ENCODE measurements at regions not wholly inside any gene's neighbourhood (a gene's known extent, or its start where the extent isn't known, plus 50 kb on each side); places are given as distances from the start of the nearest gene placed in this dataset.

DNA sequence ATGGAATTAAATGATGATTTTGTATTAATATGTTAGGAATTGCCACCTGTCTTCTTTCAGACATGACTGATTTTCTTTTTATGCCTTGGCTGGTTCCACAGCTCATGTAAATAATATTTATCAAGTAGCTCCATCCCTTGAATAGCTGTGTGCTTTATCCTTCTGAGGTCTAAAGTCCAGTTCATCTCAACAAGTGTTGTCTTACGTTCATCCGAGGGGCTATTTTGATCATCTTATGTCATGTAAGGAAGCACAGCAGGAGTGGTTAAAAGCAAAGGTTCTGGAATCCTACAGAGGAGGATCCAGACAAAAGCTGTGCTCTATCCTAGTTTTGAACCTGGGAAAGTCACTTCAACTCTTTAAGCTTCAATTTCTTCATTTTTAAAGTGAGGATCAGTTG, 123.7 kb upstream of the ATP2B1 start:
- intact Hi-C loops (cut with DNase I) = no loop called here
- no peak for ATAC-seq
- TF ChIP-seq, protein P1, sequence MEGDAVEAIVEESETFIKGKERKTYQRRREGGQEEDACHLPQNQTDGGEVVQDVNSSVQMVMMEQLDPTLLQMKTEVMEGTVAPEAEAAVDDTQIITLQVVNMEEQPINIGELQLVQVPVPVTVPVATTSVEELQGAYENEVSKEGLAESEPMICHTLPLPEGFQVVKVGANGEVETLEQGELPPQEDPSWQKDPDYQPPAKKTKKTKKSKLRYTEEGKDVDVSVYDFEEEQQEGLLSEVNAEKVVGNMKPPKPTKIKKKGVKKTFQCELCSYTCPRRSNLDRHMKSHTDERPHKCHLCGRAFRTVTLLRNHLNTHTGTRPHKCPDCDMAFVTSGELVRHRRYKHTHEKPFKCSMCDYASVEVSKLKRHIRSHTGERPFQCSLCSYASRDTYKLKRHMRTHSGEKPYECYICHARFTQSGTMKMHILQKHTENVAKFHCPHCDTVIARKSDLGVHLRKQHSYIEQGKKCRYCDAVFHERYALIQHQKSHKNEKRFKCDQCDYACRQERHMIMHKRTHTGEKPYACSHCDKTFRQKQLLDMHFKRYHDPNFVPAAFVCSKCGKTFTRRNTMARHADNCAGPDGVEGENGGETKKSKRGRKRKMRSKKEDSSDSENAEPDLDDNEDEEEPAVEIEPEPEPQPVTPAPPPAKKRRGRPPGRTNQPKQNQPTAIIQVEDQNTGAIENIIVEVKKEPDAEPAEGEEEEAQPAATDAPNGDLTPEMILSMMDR (IDR thresholded peaks at IDR 0.05) = no peak
- no peak for TF ChIP-seq POLR2A (IDR thresholded peaks at IDR 0.05)
- Histone ChIP-seq H3K36me3 (replicated peaks in 1 of 2; ENCODE audit: insufficient read depth in 1 of 2, low read depth in 2 of 2) (no peaks in the 10 kb centered on the region), H3K9me3 (no peaks in the 10 kb centered on the region), H3K4me3 (no peak overlapping the region), H3K4me1 (no peaks in the 10 kb centered on the region), H3K27ac (no peak overlapping the region), H3K27me3 (no peaks in the 10 kb centered on the region)
- DNase-seq = no peak
- WGBS, 2 donors = 46 to 51% methylated on average over 2 of the region's 2 CpGs

DNA sequence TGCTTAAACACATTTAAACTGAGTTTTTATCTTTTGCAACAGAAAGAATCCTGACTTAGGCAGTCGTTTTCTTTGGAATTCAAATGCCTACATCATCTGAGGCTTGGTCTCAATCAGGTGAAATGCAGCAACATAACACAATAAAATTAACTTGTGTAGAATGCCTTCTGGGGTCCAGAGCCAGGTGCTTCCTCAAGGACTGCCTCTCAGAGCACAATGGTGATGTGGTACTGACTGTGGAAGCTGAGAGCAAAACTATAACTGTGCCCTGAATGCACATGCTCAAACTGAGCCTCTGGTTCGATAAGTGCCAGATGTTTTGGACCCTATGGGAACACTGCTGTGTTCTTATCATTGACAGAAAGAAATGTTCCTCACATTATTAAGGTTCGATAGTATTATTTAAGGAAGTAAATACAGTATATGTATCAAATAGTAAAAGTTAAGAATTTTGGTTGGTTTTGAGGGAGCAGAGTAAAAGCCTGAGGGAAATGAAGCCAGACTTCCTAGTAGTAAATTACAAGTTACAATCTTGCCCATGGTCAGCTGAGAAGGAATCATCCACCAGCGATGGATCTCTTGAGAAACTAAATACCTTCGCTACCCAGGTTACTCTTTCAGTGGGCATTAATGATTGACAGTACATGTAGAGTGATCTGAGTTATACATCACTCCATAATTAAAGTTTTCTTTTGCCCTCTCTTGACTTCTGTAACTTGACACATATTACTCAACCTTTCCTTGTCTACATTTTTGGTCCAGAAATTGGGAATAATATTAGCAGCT, 122.9 kb upstream of the ATP2B1 start:
- 51 to 57% methylated on average over 5 of the region's 5 CpGs for WGBS, 2 donors
- intact Hi-C loops (cut with DNase I) = no loop called here

DNA sequence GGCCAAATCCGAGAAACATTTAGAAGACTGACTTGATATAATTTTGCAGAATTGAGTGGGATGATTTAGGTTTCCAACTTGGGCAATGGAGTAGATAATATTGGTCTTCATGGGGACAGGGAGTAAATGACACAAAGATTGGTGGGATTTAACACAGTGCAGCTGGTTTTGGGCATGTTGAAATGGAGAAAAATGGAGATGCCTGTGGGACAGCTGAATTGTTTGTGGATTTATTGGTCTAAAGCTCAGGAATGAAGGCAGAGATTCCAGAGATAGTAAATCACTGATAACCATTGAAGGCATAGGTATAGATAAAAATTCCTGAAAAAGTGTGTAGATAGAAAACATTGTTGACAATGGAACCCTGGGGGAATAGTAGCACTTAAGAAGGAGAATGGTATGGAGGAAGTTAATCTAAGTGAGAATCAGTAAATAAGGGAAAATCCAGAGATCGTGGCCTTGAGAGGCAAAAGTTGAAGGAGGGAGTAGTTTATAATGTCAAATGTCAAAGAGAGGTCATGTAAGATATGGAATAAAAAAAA, 120.9 kb upstream of the ATP2B1 start:
- intact Hi-C loops (cut with DNase I) = no loop called here
- DNase-seq (no peak), ATAC-seq (no peak)
- Histone ChIP-seq H3K36me3 (replicated peaks in 1 of 2; ENCODE audit: insufficient read depth in 1 of 2, low read depth in 2 of 2) (no peaks in the 10 kb centered on the region), H3K27ac (no peak overlapping the region), H3K27me3 (no peaks in the 10 kb centered on the region), H3K4me1 (peaks cover 8% of the 10 kb centered on the region), H3K4me3 (no peak overlapping the region), H3K9me3 (no peaks in the 10 kb centered on the region)
- TF ChIP-seq POLR2A (IDR thresholded peaks at IDR 0.05) = no peak
- TF ChIP-seq, protein P1 (IDR thresholded peaks at IDR 0.05) = no peak
- WGBS, 2 donors = 52 to 63% methylated on average over 2 of the region's 2 CpGs

More for the DNA sequence above, 122.9 kb upstream of the ATP2B1 start:
- Histone ChIP-seq H3K4me1 (no peaks in the 10 kb centered on the region), H3K27ac (no peak overlapping the region), H3K36me3 (replicated peaks in 1 of 2; ENCODE audit: insufficient read depth in 1 of 2, low read depth in 2 of 2) (no peaks in the 10 kb centered on the region), H3K4me3 (no peak overlapping the region), H3K27me3 (no peaks in the 10 kb centered on the region), H3K9me3 (no peaks in the 10 kb centered on the region)
- no peak for ATAC-seq
- no peak for DNase-seq
- no peak for TF ChIP-seq POLR2A (IDR thresholded peaks at IDR 0.05)
- TF ChIP-seq, protein P1 (IDR thresholded peaks at IDR 0.05) = no peak

DNA sequence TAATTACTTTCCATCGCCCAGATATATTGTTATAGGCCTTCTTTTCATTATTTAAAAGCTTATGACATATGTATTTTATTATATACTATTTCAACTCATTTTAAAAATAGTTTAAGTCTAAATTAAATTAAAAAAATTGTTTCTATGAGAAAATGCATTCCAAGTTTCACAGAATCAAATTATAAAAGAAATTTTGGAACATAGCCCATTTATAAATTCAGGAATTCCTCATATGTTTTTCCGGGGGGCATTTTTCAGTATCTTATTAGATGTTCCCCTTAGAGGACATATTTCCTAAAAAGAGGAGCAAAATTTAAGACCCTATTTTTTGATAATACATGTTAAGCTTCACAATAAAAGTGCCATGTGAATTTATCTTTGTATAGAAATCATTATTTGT, 119.9 kb upstream of the ATP2B1 start:
- DNase-seq (no peak), ATAC-seq (no peak)
- WGBS, 2 donors = 76% methylated on average over 2 of the region's 2 CpGs
- Histone ChIP-seq H3K27ac (no peak overlapping the region), H3K4me1 (peaks cover 8% of the 10 kb centered on the region), H3K36me3 (replicated peaks in 1 of 2; ENCODE audit: insufficient read depth in 1 of 2, low read depth in 2 of 2) (no peaks in the 10 kb centered on the region), H3K9me3 (no peaks in the 10 kb centered on the region), H3K27me3 (no peaks in the 10 kb centered on the region), H3K4me3 (no peak overlapping the region)
- intact Hi-C loops (cut with DNase I) = no loop called here
- TF ChIP-seq, protein P1 (IDR thresholded peaks at IDR 0.05) = no peak
- no peak for TF ChIP-seq POLR2A (IDR thresholded peaks at IDR 0.05)

DNA sequence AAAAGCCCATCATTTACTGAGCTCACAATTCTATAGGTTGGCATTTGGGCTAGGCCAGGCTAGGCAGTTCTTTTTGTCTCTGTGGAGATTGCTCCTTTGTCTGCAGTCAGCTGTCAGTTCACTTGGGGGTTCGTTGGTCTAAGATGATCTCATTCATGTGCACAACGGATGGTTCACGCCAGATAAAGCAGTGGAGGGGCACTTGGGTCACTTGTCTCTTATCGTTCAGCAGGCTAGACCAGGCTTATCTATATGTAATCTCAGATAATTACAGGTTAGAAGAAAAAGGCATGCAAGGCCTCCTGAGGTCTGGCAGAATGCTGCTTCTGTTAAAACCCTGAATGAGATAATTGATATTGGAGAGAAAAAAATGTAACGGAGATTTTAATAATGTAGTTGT, 119.0 kb upstream of the ATP2B1 start:
- H3K4me1 ChIP-seq = peaks cover 8% of the 10 kb centered on the region
- H3K36me3 ChIP-seq (replicated peaks in 1 of 2; ENCODE audit: insufficient read depth in 1 of 2, low read depth in 2 of 2) = no peaks in the 10 kb centered on the region
- no peak for ATAC-seq
- H3K9me3 ChIP-seq = no peaks in the 10 kb centered on the region
- no peak overlapping the region for H3K27ac ChIP-seq
- intact Hi-C loops (cut with DNase I) = no loop called here
- 26 to 32% methylated on average over 5 of the region's 5 CpGs for WGBS, 2 donors
- H3K27me3 ChIP-seq = no peaks in the 10 kb centered on the region
- no peak for TF ChIP-seq POLR2A (IDR thresholded peaks at IDR 0.05)
- TF ChIP-seq, protein P1 (IDR thresholded peaks at IDR 0.05) = no peak
- no peak for DNase-seq
- no peak overlapping the region for H3K4me3 ChIP-seq
